ENCODE measurements at regions not wholly inside any gene's neighbourhood (a gene's known extent, or its start where the extent isn't known, plus 50 kb on each side); places are given as distances from the start of the nearest gene placed in this dataset.

- DNase-seq (ENCODE audit: low read depth in 3 of 3) = no peak
Measured at GRCh38 chr7:118022546-118022945, 149.3 kb upstream of the CTTNBP2 start.

GRCh38 chr7:118026791-118027190 lies 153.6 kb upstream of the CTTNBP2 start:
- no peak for DNase-seq (ENCODE audit: low read depth in 3 of 3)

GRCh38 chr7:118028226-118028625 lies 155.0 kb upstream of the CTTNBP2 start:
- no peak for DNase-seq (ENCODE audit: low read depth in 3 of 3)

- no peak for DNase-seq (ENCODE audit: low read depth in 3 of 3)
Measured at GRCh38 chr7:118029826-118030422, 154.0 kb upstream of the LSM8 start.

GRCh38 chr7:118033273-118033672 lies 150.7 kb upstream of the LSM8 start:
- no peak for DNase-seq (ENCODE audit: low read depth in 3 of 3)

GRCh38 chr7:118039963-118040489 lies 143.9 kb upstream of the LSM8 start:
- no peak for DNase-seq (ENCODE audit: low read depth in 3 of 3)

- no peak for DNase-seq (ENCODE audit: low read depth in 3 of 3)
Measured at GRCh38 chr7:118040562-118040961, 143.4 kb upstream of the LSM8 start.

- no peak for DNase-seq (ENCODE audit: low read depth in 3 of 3)
Measured at GRCh38 chr7:118041251-118041878, 142.6 kb upstream of the LSM8 start.

GRCh38 chr7:118045629-118046028 lies 138.3 kb upstream of the LSM8 start:
- no peak for DNase-seq (ENCODE audit: low read depth in 3 of 3)

- no peak for DNase-seq (ENCODE audit: low read depth in 3 of 3)
Measured at GRCh38 chr7:118046086-118046485, 137.9 kb upstream of the LSM8 start.

- no peak for DNase-seq (ENCODE audit: low read depth in 3 of 3)
Measured at GRCh38 chr7:118046801-118047200, 137.2 kb upstream of the LSM8 start.

- no peak for DNase-seq (ENCODE audit: low read depth in 3 of 3)
Measured at GRCh38 chr7:118052336-118052735, 131.6 kb upstream of the LSM8 start.

- no peak for DNase-seq (ENCODE audit: low read depth in 3 of 3)
Measured at GRCh38 chr7:118053353-118053752, 130.6 kb upstream of the LSM8 start.

- DNase-seq (ENCODE audit: low read depth in 3 of 3) = no peak
Measured at GRCh38 chr7:118054529-118054928, 129.4 kb upstream of the LSM8 start.

GRCh38 chr7:118055647-118056046 lies 128.3 kb upstream of the LSM8 start:
- no peak for DNase-seq (ENCODE audit: low read depth in 3 of 3)

GRCh38 chr7:118057404-118057803 lies 126.6 kb upstream of the LSM8 start:
- no peak for DNase-seq (ENCODE audit: low read depth in 3 of 3)

GRCh38 chr7:118059209-118059608 lies 124.8 kb upstream of the LSM8 start:
- no peak for DNase-seq (ENCODE audit: low read depth in 3 of 3)

GRCh38 chr7:118060692-118061091 lies 123.3 kb upstream of the LSM8 start:
- no peak for DNase-seq (ENCODE audit: low read depth in 3 of 3)

- no peak for DNase-seq (ENCODE audit: low read depth in 3 of 3)
Measured at GRCh38 chr7:118061386-118061785, 122.6 kb upstream of the LSM8 start.

GRCh38 chr7:118072893-118073674 lies 110.9 kb upstream of the LSM8 start:
- DNase-seq (ENCODE audit: low read depth in 3 of 3) = no peak

GRCh38 chr7:118075936-118076335 lies 108.0 kb upstream of the LSM8 start:
- no peak for DNase-seq (ENCODE audit: low read depth in 3 of 3)

GRCh38 chr7:118076564-118076963 lies 107.4 kb upstream of the LSM8 start:
- no peak for DNase-seq (ENCODE audit: low read depth in 3 of 3)

- DNase-seq (ENCODE audit: low read depth in 3 of 3) = no peak
Measured at GRCh38 chr7:118078015-118078414, 105.9 kb upstream of the LSM8 start.

Data from stimulated activated CD4-positive, alpha-beta T cell treated with anti-CD3 and anti-CD28 coated beads, TNF-alpha, amount 100 ng/mL, for 48 hours (primary cell).